Transverse colon (tissue), 4 donors: ENCODE measurements at regions not wholly inside any gene's neighbourhood (a gene's known extent, or its start where the extent isn't known, plus 50 kb on each side); places are given as distances from the start of the nearest gene placed in this dataset.

Experiments used
- CTCF ChIP-seq, 5 experiments: fragments of 200-600 bp in 3 of 5; fragments of 450-650 bp in 2 of 5; sonication (generic) in 3 of 5; IDR thresholded peaks; 1 replicate in 2 of 5; 2 replicates in 3 of 5; pipeline ENCODE4 v1.5.1; 2016 to 2017; ENCODE audit warnings: antibody characterized with exemption in 5 of 5, inconsistent platforms in 3 of 5, mild to moderate bottlenecking in 2 of 5, moderate library complexity in 1 of 5
- POLR2A ChIP-seq: fragments of 450-650 bp; IDR thresholded peaks from one replicate; pipeline ENCODE4 v1.6.1; 2016; ENCODE audit warnings: antibody characterized with exemption, mild to moderate bottlenecking, moderate library complexity
- POLR2AphosphoS5 ChIP-seq, 3 donors: sonication (generic); formaldehyde crosslinking; IDR thresholded peaks; one replicate each; pipeline ENCODE4 v1.6.1; 2016; ENCODE audit warnings: antibody characterized with exemption in 3 of 3

DNA sequence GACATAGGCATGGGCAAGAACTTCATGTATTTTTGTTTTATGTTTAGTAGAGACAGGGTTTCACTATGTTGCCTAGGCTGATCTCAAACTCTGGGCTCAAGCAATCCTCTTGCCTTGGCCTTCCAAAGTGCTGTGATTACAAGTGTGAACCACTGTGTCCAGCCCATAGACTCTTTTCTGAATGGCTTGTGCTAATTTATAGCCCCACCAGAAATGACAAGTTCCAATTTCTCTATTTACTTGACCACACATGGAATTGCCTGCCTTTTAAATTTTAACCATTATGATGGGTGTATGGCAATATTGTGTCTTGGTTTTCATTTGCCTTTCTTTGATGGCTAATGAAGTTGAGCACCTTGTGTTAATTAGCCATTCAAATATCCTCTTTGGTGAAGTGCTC is 85.8 kb upstream of the NECTIN1 start:
- TF ChIP-seq POLR2A (no peak), CTCF (IDR thresholded peaks at IDR 0.05) (no peak), POLR2AphosphoS5 (IDR thresholded peaks at IDR 0.05) (no peak)
